GM23248 (cell line): ENCODE measurements at regions not wholly inside any gene's neighbourhood (a gene's known extent, or its start where the extent isn't known, plus 50 kb on each side); places are given as distances from the start of the nearest gene placed in this dataset.

Experiments
- DNase-seq: peaks from one replicate; pipeline ENCODE4 v3.0.0-alpha.2; 2015
- H2AFZ ChIP-seq: fragments of 200-600 bp; sonication (generic); 2 replicates; pipeline ENCODE4 v1.6.1; 2016; ENCODE audit warnings: antibody characterized with exemption
- H3F3A ChIP-seq: fragments of 200-600 bp; sonication (generic); 2 replicates; pipeline ENCODE4 v1.6.1; 2016; ENCODE audit warnings: mild to moderate bottlenecking, antibody characterized with exemption, mixed run types; ENCODE audit not compliant: insufficient read depth
- H3K27ac ChIP-seq: fragments of 200-600 bp; sonication (generic); 2 replicates; pipeline ENCODE4 v1.5.1; 2016; ENCODE audit warnings: mild to moderate bottlenecking
- H3K27me3 ChIP-seq: fragments of 200-600 bp; sonication (generic); replicated peaks from 2 replicates; pipeline ENCODE4 v1.6.1; 2016; ENCODE audit warnings: mild to moderate bottlenecking; ENCODE audit not compliant: insufficient read depth
- H3K36me3 ChIP-seq: fragments of 200-600 bp; sonication (generic); 2 replicates; pipeline ENCODE4 v1.6.1; 2016; ENCODE audit warnings: low read depth, mild to moderate bottlenecking
- H3K4me1 ChIP-seq: fragments of 200-600 bp; sonication (generic); 2 replicates; pipeline ENCODE4 v1.6.1; 2016; ENCODE audit warnings: mild to moderate bottlenecking; ENCODE audit not compliant: insufficient read depth
- H3K4me2 ChIP-seq: fragments of 200-600 bp; sonication (generic); one replicate; pipeline ENCODE4 v1.6.1; 2016; ENCODE audit warnings: mild to moderate bottlenecking; ENCODE audit not compliant: unreplicated experiment
- H3K4me3 ChIP-seq: fragments of 200-600 bp; sonication (generic); 2 replicates; pipeline ENCODE4 v1.5.1; 2016; ENCODE audit warnings: mild to moderate bottlenecking
- H3K79me2 ChIP-seq: fragments of 200-600 bp; sonication (generic); 2 replicates; pipeline ENCODE4 v1.6.1; 2016; ENCODE audit warnings: mild to moderate bottlenecking; ENCODE audit not compliant: insufficient read depth
- H3K9ac ChIP-seq: fragments of 200-600 bp; sonication (generic); 2 replicates; pipeline ENCODE4 v1.6.1; 2016; ENCODE audit warnings: mild to moderate bottlenecking
- H3K9me2 ChIP-seq: fragments of 200-600 bp; sonication (generic); 2 replicates; pipeline ENCODE4 v1.6.1; 2016; ENCODE audit warnings: mixed run types, mild to moderate bottlenecking, moderate library complexity; ENCODE audit not compliant: insufficient read depth
- H3K9me3 ChIP-seq: fragments of 200-600 bp; sonication (generic); one replicate; pipeline ENCODE4 v1.6.1; 2017; ENCODE audit warnings: low read depth
- H4K20me1 ChIP-seq: fragments of 200-600 bp; sonication (generic); 2 replicates; pipeline ENCODE4 v1.6.0; 2016; ENCODE audit not compliant: insufficient read depth
- EZH2 ChIP-seq: fragments of 200-600 bp; sonication (generic); IDR thresholded peaks from 2 replicates; pipeline ENCODE4 v1.6.1; 2018; ENCODE audit warnings: antibody characterized with exemption, mild to moderate bottlenecking; ENCODE audit not compliant: insufficient read depth, poor library complexity, severe bottlenecking
- EZH2phosphoT487 ChIP-seq: fragments of 200-600 bp; sonication (generic); IDR thresholded peaks from 2 replicates; pipeline ENCODE4 v1.6.1; 2018; ENCODE audit warnings: antibody characterized with exemption, moderate library complexity, mild to moderate bottlenecking, low read depth; ENCODE audit not compliant: insufficient read depth
- WGBS, 2 experiments: methylation state at CpG; one replicate each; pipeline ENCODE4 v1.1.6; 2015 to 2017; ENCODE audit warnings: low lambda C conversion rate in 2 of 2, low coverage in 1 of 2; ENCODE audit errors: missing lambda C conversion rate in 2 of 2; 5-methylcytosine and 5-hydroxymethylcytosine counted together
- in situ Hi-C: fragments of 300-500 bp; cut with MboI; formaldehyde crosslinking; loops from 2 replicates; pipeline ENCODE4 v1.15.0; 2020

DNA sequence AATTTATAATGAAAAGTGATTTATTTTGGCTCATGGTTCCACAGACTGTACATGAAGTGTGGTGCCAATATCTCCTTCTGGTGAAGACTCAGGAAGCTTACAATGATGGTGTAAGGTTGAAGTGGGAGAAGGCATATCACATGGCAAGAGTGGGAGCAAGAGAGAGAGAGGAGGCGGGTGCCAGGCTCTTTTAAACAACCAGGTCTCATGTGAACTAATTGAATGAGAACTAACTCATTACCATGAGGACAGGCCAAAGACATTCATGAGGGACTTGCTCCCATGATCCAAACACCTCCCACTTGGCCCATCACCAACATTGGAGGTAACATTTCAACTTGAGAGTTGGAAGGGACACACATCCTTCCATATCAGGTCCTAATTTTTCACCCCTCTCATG, 155.2 kb downstream of the SLC38A4 start:
- in situ Hi-C loops = loop anchor here (5.0 to 10.0 kb wide), 2 partner anchors 262 to 344 kb away; no protein-coding TSS in a partner anchor
- Histone ChIP-seq H3K9me3 (no peaks in the 10 kb centered on the region), H3K4me1 (peaks cover 34% of the 10 kb centered on the region), H2AFZ (0 out of 2 replicates have a peak overlapping the region, but pooled peaks have one; percentile 14), H3K27ac (no peak overlapping the region), H3K9ac (no peak overlapping the region), H3K9me2 (no peaks in the 10 kb centered on the region), H3K4me3 (no peak overlapping the region), H3K4me2 (no peak overlapping the region), H3K36me3 (no peaks in the 10 kb centered on the region), H3K79me2 (peaks cover 7% of the 10 kb centered on the region; the same call in 1 of the 2 replicates), H4K20me1 (no peaks in the 10 kb centered on the region), H3F3A (peaks cover 13% of the 10 kb centered on the region; the same call in 1 of the 2 replicates), H3K27me3 (no peaks in the 10 kb centered on the region)
- TF ChIP-seq EZH2phosphoT487 = no peak
- TF ChIP-seq EZH2 = no peak
- no peak for DNase-seq
- 88 to 91% methylated on average over 1 of the region's 1 CpG for WGBS, 2 experiments

GRCh38 chr12:46669720-46670119, 156.1 kb downstream of the SLC38A4 start:
- Histone ChIP-seq H4K20me1 (no peaks in the 10 kb centered on the region), H3K36me3 (no peaks in the 10 kb centered on the region), H3K9ac (no peak overlapping the region), H3K27ac (no peak overlapping the region), H3K4me2 (no peak overlapping the region), H3K4me1 (peaks cover 33% of the 10 kb centered on the region), H3K27me3 (no peaks in the 10 kb centered on the region), H3F3A (peaks cover 20% of the 10 kb centered on the region), H3K9me2 (no peaks in the 10 kb centered on the region), H2AFZ (no peak overlapping the region), H3K79me2 (peaks cover 7% of the 10 kb centered on the region; the same call in 1 of the 2 replicates), H3K4me3 (no peak overlapping the region), H3K9me3 (no peaks in the 10 kb centered on the region)
- WGBS, 2 experiments = 50% methylated on average over 2 of the region's 2 CpGs
- DNase-seq = no peak
- TF ChIP-seq EZH2 = no peak
- TF ChIP-seq EZH2phosphoT487 = no peak
- in situ Hi-C loops = loop anchor here (5.0 to 10.0 kb wide), 4 partner anchors 263 to 345 kb away; no protein-coding TSS in a partner anchor

DNA sequence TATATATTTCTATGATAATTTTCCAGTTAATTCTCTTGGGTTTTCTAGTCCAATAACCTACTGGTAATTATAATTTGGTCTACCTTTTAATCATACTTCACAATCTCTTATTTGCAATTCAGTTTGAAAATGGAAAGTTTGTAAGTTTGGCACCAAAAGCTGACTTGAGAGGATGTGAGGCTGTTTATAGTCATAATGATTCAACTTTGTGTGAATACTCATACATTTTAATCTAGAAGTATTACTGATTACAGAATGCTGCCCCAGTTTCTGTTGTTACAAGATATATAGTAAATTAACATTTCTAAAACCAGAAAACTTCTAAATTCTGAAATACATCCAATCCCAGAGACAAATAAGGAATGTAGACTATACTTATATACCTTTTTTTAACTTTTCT, 158.2 kb downstream of the SLC38A4 start:
- peak overlapping the region; percentile 38 for H3K27ac ChIP-seq
- H3K4me2 ChIP-seq = peak overlapping the region; percentile 40
- H3K9ac ChIP-seq = no peak overlapping the region
- H3K36me3 ChIP-seq = no peaks in the 10 kb centered on the region
- no peaks in the 10 kb centered on the region for H3K27me3 ChIP-seq
- no peaks in the 10 kb centered on the region for H3K9me2 ChIP-seq
- H3K4me1 ChIP-seq = peaks cover 44% of the 10 kb centered on the region
- no peaks in the 10 kb centered on the region for H3K9me3 ChIP-seq
- peak; percentile 75 for DNase-seq
- H3K79me2 ChIP-seq = peaks cover 8% of the 10 kb centered on the region
- in situ Hi-C loops = loop anchor here (10.0 kb wide), 2 partner anchors 283 to 313 kb away; no protein-coding TSS in a partner anchor
- H2AFZ ChIP-seq = no peak overlapping the region
- H4K20me1 ChIP-seq = no peaks in the 10 kb centered on the region
- peaks cover 33% of the 10 kb centered on the region for H3F3A ChIP-seq
- TF ChIP-seq EZH2phosphoT487 (no peak), EZH2 (no peak)
- H3K4me3 ChIP-seq = no peak overlapping the region

DNA sequence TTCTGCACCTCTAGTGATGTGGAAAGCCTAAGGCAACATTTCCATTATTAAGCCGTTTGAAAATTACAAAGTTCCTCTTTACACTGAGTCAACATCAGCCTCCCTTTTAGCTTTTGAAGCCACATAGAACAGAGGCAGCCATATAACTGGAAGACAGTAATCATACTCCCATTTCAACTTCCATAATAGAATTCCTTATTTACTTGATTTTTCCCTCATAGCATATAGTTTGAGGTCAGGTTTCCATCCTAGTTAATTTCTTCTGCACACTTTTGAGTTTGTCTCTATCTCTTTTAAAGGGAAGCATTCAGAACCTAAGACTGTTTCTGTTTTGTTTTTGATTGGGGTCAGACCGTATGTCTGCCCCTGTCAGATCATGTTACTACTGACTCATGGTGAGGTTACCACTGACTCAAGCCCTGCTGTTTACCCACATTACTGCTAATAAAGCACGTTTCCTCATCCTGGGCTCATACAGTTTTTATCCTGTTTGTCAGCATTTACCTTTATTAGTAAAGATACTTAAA, 161.0 kb downstream of the SLC38A4 start:
- peak overlapping the region; percentile 17; the same call in 1 of the 2 replicates for H2AFZ ChIP-seq
- peaks cover 17% of the 10 kb centered on the region for H3K79me2 ChIP-seq
- peak overlapping the region; percentile 75 for H3K4me2 ChIP-seq
- no peaks in the 10 kb centered on the region for H3K9me2 ChIP-seq
- no peaks in the 10 kb centered on the region for H3K36me3 ChIP-seq
- H3K27ac ChIP-seq = peak overlapping the region; percentile 86
- DNase-seq = peak; percentile 93
- H3K9ac ChIP-seq = peak overlapping the region; percentile 63
- WGBS, 2 experiments = 1 to 2% methylated on average over 3 of the region's 3 CpGs
- peaks cover 68% of the 10 kb centered on the region for H3K4me1 ChIP-seq
- TF ChIP-seq EZH2 = no peak
- no peak for TF ChIP-seq EZH2phosphoT487
- no peaks in the 10 kb centered on the region for H3K27me3 ChIP-seq
- H3F3A ChIP-seq = peaks cover 58% of the 10 kb centered on the region
- no peaks in the 10 kb centered on the region for H4K20me1 ChIP-seq
- H3K4me3 ChIP-seq = peak overlapping the region; percentile 49
- in situ Hi-C loops = loop anchor here (10.0 kb wide), 2 partner anchors 280 to 310 kb away; no protein-coding TSS in a partner anchor
- no peaks in the 10 kb centered on the region for H3K9me3 ChIP-seq

DNA sequence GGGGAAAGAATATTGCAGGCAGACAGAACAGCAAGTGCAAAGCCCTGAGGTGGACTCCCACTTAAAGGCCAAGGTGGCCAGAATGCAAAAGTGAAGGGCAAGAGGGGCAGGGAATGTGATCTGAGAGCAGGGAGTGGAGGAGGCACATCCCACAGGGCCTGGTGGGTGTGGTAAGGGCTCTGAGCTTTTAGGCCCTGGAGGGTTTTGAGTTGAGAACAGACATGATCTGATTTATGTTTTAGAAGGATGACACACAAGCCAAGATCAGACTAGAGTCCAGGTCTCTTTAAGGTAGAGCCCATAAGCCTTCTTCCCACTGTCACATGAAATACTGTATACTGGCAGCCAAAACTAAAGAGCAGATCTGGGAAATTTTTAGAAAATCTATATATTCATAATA, 162.5 kb downstream of the SLC38A4 start:
- H3F3A ChIP-seq = peaks cover 73% of the 10 kb centered on the region
- H3K9me3 ChIP-seq = no peaks in the 10 kb centered on the region
- H3K79me2 ChIP-seq = peaks cover 17% of the 10 kb centered on the region
- H2AFZ ChIP-seq = 0 out of 2 replicates have a peak overlapping the region, but pooled peaks have one; percentile 4
- H3K27ac ChIP-seq = peak overlapping the region; percentile 86
- TF ChIP-seq EZH2 = no peak
- no peak for TF ChIP-seq EZH2phosphoT487
- H3K4me2 ChIP-seq = no peak overlapping the region
- no peak overlapping the region for H3K9ac ChIP-seq
- H3K4me3 ChIP-seq = no peak overlapping the region
- H3K4me1 ChIP-seq = peaks cover 82% of the 10 kb centered on the region
- H3K36me3 ChIP-seq = no peaks in the 10 kb centered on the region
- no peaks in the 10 kb centered on the region for H3K27me3 ChIP-seq
- H4K20me1 ChIP-seq = no peaks in the 10 kb centered on the region
- in situ Hi-C loops = loop anchor here (10.0 kb wide), 2 partner anchors 279 to 309 kb away; no protein-coding TSS in a partner anchor
- DNase-seq = no peak
- H3K9me2 ChIP-seq = no peaks in the 10 kb centered on the region
